Effector memory CD4-positive, alpha-beta T cell (primary cell): ENCODE measurements at regions not wholly inside any gene's neighbourhood (a gene's known extent, or its start where the extent isn't known, plus 50 kb on each side); places are given as distances from the start of the nearest gene placed in this dataset.

ENCODE experiments used
- DNase-seq, 3 donors: peaks; one replicate each; pipeline ENCODE4 v3.0.0-alpha.2; 2020
- H3K27ac ChIP-seq: 2 replicates; pipeline ENCODE4 v1.7.0; 2013; ENCODE audit warnings: mild to moderate bottlenecking, low read length, moderate library complexity; ENCODE audit not compliant: insufficient read depth, poor library complexity, severe bottlenecking
- H3K27me3 ChIP-seq: replicated peaks from 2 replicates; pipeline ENCODE4 v1.7.0; 2013; ENCODE audit warnings: mild to moderate bottlenecking, low read length; ENCODE audit not compliant: insufficient read depth, control insufficient read depth, poor library complexity, severe bottlenecking
- H3K36me3 ChIP-seq: 2 replicates; pipeline ENCODE4 v1.7.0; 2013; ENCODE audit warnings: mild to moderate bottlenecking, low read length, moderate library complexity; ENCODE audit not compliant: control insufficient read depth, insufficient read depth
- H3K4me1 ChIP-seq: 2 replicates; pipeline ENCODE4 v1.7.0; 2013; ENCODE audit warnings: low read length, mild to moderate bottlenecking; ENCODE audit not compliant: control insufficient read depth, insufficient read depth, poor library complexity, severe bottlenecking
- H3K4me3 ChIP-seq: 2 replicates; pipeline ENCODE4 v1.7.0; 2013; ENCODE audit warnings: low read length, low read depth, mild to moderate bottlenecking; ENCODE audit not compliant: insufficient read depth, poor library complexity, severe bottlenecking
- H3K9me3 ChIP-seq: 2 replicates; pipeline ENCODE4 v1.7.0; 2013; ENCODE audit warnings: mild to moderate bottlenecking, low read length, moderate library complexity; ENCODE audit not compliant: control insufficient read depth

DNA sequence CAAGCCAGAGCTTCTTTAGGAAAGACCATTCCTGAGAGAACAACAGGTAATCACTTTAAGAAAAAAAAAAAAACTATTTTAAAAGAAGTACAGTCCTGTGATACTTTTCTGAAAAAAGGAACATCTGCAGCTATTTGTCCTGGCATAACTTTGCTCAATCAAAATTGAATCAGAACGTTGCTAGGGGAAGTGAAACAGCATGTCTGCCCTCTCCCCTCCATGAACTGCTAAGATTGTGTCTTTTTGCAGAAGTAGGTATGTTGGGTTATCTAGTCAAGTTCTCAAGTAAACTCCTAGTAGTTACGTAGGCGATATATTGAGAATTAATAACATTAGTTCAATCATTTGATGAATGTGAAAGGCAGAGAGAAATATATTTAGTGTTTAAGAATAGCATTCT lies 1013.3 kb downstream of the TUSC7 start:
- Histone ChIP-seq H3K4me1 (no peaks in the 10 kb centered on the region), H3K9me3 (no peaks in the 10 kb centered on the region), H3K36me3 (no peaks in the 10 kb centered on the region), H3K27me3 (no peaks in the 10 kb centered on the region), H3K4me3 (no peak overlapping the region), H3K27ac (no peak overlapping the region)
- DNase-seq = no peak

DNA sequence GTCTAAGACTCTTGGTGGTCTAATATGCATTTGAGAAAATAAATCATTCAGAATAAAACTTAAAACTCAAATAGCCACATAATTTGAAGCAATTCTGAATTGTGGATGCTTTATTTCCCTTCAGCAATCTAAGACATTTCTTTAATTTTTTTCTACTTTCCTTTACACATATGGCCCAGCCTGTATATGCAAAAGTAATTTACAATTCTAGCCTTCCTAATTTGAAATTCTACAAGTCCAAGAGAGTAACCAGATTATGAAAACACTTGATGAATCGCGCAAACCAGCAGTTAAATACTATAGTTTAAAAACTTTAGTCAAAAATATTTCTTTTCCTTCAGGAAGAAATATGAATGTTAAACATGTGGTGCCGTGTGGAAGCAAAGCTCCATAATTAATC lies 1014.2 kb downstream of the TUSC7 start:
- no peak overlapping the region for H3K4me3 ChIP-seq
- no peaks in the 10 kb centered on the region for H3K27me3 ChIP-seq
- no peak for DNase-seq
- H3K36me3 ChIP-seq = no peaks in the 10 kb centered on the region
- no peak overlapping the region for H3K27ac ChIP-seq
- H3K4me1 ChIP-seq = no peaks in the 10 kb centered on the region
- H3K9me3 ChIP-seq = no peaks in the 10 kb centered on the region

DNA sequence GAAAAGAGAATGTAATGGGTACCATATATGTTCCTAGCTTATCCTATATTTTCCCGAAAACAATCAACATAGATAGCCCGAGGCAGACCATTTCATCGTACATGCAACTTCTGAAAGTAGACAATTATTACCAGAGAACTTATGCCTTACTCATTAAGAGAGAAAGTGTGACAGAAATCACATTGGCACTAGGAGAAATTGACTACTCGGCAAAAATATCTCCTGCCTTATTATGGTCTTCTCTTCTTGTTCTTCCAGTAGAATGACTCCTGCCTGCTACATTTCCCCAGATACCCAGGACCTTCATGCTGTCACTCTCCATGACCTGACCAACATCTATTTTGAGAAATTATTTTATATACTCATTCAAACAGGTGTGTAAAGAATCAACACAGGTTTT lies 1015.7 kb downstream of the TUSC7 start:
- DNase-seq = no peak
- H3K36me3 ChIP-seq = no peaks in the 10 kb centered on the region
- H3K27ac ChIP-seq = no peak overlapping the region
- no peaks in the 10 kb centered on the region for H3K27me3 ChIP-seq
- no peaks in the 10 kb centered on the region for H3K4me1 ChIP-seq
- H3K4me3 ChIP-seq = no peak overlapping the region
- no peaks in the 10 kb centered on the region for H3K9me3 ChIP-seq

DNA sequence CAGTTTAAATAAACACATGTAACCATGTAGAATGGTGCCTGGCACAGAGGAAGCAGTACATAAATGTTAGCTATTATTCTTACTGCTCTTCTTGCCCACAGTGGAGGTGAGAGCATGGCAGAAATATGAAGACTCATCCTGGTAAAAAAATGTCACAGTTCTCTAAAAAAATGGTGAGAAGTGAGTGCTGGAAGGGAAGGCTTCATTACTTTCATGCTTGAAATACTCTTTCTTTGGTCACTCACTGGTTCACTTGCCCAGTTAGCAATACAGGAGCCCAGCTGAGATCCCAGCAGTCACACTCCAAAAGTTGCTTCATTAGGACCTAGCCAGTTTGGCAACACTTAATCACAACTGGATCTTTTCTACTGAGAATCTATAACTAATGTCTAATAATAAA lies 1017.2 kb downstream of the TUSC7 start:
- no peaks in the 10 kb centered on the region for H3K36me3 ChIP-seq
- H3K9me3 ChIP-seq = no peaks in the 10 kb centered on the region
- DNase-seq = no peak
- H3K27ac ChIP-seq = no peak overlapping the region
- no peak overlapping the region for H3K4me3 ChIP-seq
- H3K27me3 ChIP-seq = no peaks in the 10 kb centered on the region
- H3K4me1 ChIP-seq = no peaks in the 10 kb centered on the region

DNA sequence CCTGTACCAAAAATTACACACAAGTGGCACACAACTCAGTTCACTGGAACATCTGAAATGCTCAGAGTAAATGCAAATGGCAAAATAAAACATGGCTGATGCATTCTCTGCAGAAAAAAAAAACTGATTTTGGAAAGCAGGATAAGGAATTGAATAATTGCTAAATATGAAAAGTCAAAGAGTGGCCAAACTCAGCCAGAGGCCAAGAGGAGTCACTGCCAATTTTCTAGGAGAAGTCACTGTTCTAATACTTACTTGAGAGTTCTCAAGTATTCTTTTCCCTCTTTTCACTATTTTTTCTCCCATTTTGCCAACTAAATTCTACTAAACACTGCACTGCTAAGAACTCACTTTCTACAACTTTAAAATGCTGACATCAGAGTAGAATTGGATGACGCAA lies 1018.6 kb downstream of the TUSC7 start:
- H3K4me1 ChIP-seq = no peaks in the 10 kb centered on the region
- DNase-seq = no peak
- H3K27ac ChIP-seq = no peak overlapping the region
- no peak overlapping the region for H3K4me3 ChIP-seq
- no peaks in the 10 kb centered on the region for H3K9me3 ChIP-seq
- no peaks in the 10 kb centered on the region for H3K36me3 ChIP-seq
- no peaks in the 10 kb centered on the region for H3K27me3 ChIP-seq

DNA sequence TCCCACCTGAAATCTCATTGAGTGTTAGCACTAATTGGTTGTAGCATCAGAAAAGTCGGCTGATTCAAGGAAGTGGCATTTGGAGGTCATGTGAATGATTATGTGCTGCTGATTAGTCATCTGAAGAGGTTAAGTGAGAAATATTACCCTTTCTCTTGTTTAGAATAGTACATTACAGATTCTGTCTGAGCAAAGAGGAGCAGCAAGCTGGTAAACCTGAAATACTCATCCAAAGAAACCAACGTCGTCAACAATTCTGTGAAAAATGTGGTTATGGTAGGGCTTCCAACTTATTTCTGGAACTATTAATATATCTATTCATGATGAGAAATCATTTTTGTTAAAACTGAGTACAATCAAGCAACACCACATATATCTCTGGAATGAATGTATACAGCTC lies 1024.9 kb downstream of the TUSC7 start:
- Histone ChIP-seq H3K36me3 (no peaks in the 10 kb centered on the region), H3K4me1 (no peaks in the 10 kb centered on the region), H3K27ac (no peak overlapping the region), H3K27me3 (no peaks in the 10 kb centered on the region), H3K4me3 (no peak overlapping the region), H3K9me3 (no peaks in the 10 kb centered on the region)
- no peak for DNase-seq

DNA sequence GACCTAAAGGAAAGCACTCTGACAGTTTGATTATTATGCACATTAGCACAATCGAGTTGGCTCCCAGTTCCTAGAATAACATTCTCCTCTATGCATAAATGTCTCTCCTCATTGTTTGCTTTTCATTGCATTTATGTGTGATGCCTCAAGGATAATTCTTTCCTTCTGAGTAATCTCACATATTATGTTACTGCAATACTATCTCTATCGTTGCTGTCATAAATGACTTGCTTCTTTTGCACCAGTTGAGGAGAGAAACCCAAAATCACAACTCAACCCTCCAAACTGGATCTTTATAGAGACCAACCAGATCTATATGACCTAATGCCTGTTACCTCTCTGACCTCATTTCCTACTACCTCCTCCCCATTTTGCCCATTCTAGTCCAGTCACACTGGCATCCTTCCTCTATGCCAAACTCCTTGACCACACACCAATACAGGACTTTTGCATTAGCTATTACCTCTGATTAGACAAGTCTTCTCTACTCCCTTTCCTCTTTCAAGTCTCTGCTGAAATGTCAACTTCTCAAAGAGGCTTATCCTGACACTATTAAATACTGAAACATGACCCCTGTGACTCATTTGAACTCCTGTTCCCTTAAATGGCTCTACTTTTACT lies 1026.0 kb downstream of the TUSC7 start:
- no peaks in the 10 kb centered on the region for H3K36me3 ChIP-seq
- H3K27ac ChIP-seq = no peak overlapping the region
- no peak for DNase-seq
- no peaks in the 10 kb centered on the region for H3K9me3 ChIP-seq
- no peaks in the 10 kb centered on the region for H3K27me3 ChIP-seq
- no peaks in the 10 kb centered on the region for H3K4me1 ChIP-seq
- H3K4me3 ChIP-seq = no peak overlapping the region

DNA sequence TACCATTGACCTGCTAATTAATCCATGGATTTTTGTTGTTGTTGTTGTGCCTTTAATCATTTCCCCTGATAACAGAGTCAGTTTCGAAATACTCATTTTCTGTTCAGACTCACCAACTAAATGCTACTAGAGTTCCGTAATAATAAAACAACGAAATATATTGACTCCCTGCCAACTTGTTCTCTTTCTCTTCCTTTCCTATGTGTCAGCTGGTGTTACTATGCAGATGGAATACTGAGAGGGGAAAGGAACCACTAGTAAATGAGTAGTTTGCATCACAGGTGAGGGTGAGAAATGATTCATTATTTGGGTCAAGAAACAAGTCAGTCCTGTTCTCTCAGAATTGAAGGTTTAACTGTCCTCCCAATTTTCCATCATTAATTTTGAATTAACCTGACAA lies 1027.3 kb downstream of the TUSC7 start:
- Histone ChIP-seq H3K27me3 (no peaks in the 10 kb centered on the region), H3K9me3 (no peaks in the 10 kb centered on the region), H3K4me3 (no peak overlapping the region), H3K4me1 (no peaks in the 10 kb centered on the region), H3K27ac (no peak overlapping the region), H3K36me3 (no peaks in the 10 kb centered on the region)
- DNase-seq = no peak

DNA sequence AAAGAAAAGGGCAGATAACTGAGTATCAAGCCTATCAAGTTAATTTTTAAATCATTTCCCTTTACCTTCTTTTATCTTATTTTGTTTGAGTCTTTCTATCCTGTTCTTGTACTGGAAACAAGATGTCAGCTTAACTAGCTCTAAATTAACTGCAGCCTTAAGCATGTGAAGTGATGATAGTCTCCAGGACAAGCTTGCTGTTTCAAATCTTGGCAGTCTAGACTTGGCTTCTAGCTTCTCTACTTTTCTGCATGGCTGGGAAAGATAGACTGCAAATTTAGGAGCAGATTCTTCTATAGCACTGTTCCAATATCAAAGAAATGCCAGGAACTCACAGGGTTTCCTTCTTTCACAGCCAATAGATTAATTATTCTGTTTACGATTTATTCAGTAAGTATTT lies 1034.4 kb downstream of the TUSC7 start:
- no peak for DNase-seq
- Histone ChIP-seq H3K36me3 (no peaks in the 10 kb centered on the region), H3K9me3 (no peaks in the 10 kb centered on the region), H3K4me3 (no peak overlapping the region), H3K4me1 (no peaks in the 10 kb centered on the region), H3K27me3 (no peaks in the 10 kb centered on the region), H3K27ac (no peak overlapping the region)

DNA sequence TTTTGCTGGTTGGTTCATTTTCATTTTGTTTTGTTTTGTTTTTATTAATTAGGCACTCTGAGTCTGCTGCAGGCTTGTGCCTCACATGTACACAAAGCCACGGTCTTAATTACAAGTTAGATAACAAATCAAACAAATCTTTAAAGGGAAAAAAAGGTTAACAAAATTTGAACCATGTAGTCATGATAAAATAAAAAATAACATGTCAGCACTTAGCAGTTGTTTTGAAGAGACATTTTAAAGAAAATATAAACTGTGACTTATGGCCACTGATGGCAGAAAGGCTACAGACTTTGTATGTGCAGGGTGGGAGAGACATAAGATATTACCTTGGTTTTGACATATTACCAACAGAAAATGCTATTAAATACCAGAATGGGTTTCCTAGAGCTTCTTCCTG lies 1035.4 kb downstream of the TUSC7 start:
- H3K4me3 ChIP-seq = no peak overlapping the region
- H3K9me3 ChIP-seq = no peaks in the 10 kb centered on the region
- no peak overlapping the region for H3K27ac ChIP-seq
- H3K4me1 ChIP-seq = no peaks in the 10 kb centered on the region
- H3K27me3 ChIP-seq = no peaks in the 10 kb centered on the region
- DNase-seq = no peak
- no peaks in the 10 kb centered on the region for H3K36me3 ChIP-seq

DNA sequence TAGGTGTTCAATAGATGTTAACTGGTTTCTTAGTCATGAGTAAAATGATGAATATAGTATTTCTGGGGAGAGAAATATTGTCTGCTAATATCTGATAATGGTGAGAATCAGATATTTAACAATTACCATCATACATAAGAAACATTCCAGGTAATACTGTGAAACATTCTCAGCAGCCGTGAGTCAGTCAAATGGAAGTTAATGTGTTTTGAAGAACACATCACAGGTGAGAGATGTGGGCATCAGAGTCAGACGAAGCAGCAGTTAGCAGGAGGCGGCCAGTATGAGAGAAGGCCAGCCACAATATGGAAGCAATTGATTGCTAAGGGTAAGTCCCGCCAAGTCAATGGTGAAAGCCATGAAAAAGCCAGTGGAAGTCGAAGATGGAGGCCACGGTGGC lies 1035.9 kb downstream of the TUSC7 start:
- H3K4me1 ChIP-seq = no peaks in the 10 kb centered on the region
- no peak overlapping the region for H3K27ac ChIP-seq
- DNase-seq = no peak
- H3K27me3 ChIP-seq = no peaks in the 10 kb centered on the region
- no peak overlapping the region for H3K4me3 ChIP-seq
- no peaks in the 10 kb centered on the region for H3K36me3 ChIP-seq
- H3K9me3 ChIP-seq = no peaks in the 10 kb centered on the region
